ENCODE measurements at regions not wholly inside any gene's neighbourhood (a gene's known extent, or its start where the extent isn't known, plus 50 kb on each side); places are given as distances from the start of the nearest gene placed in this dataset.

GRCh38 chr5:38086777-38087176 is 171.6 kb upstream of the EGFLAM start:
- H3K4me2 ChIP-seq (ENCODE audit: low read length): no peak overlapping the region
- H2AFZ ChIP-seq (ENCODE audit: low read length): no peak overlapping the region
- H4K20me1 ChIP-seq (ENCODE audit: insufficient read depth, low read length): no peaks in the 10 kb centered on the region
- H3K36me3 ChIP-seq (ENCODE audit: insufficient read depth, low read length): no peaks in the 10 kb centered on the region
- H3K4me3 ChIP-seq (ENCODE audit: low read depth, low read length, poor library complexity, severe bottlenecking): no peak overlapping the region
- ChIA-PET POLR2A (no interaction called here), CTCF (ENCODE audit: unreplicated experiment) (no interaction called here)
- intact Hi-C loops (cut with micrococcal nuclease; ENCODE audit: unreplicated experiment): no loop called here
- H3K9me3 ChIP-seq (ENCODE audit: low read length): no peaks in the 10 kb centered on the region
- TF ChIP-seq, protein P1, sequence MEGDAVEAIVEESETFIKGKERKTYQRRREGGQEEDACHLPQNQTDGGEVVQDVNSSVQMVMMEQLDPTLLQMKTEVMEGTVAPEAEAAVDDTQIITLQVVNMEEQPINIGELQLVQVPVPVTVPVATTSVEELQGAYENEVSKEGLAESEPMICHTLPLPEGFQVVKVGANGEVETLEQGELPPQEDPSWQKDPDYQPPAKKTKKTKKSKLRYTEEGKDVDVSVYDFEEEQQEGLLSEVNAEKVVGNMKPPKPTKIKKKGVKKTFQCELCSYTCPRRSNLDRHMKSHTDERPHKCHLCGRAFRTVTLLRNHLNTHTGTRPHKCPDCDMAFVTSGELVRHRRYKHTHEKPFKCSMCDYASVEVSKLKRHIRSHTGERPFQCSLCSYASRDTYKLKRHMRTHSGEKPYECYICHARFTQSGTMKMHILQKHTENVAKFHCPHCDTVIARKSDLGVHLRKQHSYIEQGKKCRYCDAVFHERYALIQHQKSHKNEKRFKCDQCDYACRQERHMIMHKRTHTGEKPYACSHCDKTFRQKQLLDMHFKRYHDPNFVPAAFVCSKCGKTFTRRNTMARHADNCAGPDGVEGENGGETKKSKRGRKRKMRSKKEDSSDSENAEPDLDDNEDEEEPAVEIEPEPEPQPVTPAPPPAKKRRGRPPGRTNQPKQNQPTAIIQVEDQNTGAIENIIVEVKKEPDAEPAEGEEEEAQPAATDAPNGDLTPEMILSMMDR (conservative IDR thresholded peaks at IDR 0.05; ENCODE audit: low read length): no peak
- no peak for TF ChIP-seq EZH2phosphoT487 (IDR thresholded peaks at IDR 0.05; ENCODE audit: borderline replicate concordance, low read depth, low read length)
- no peak overlapping the region for H3K27ac ChIP-seq (ENCODE audit: low read depth, low read length, poor library complexity, severe bottlenecking)
- H3K79me2 ChIP-seq (ENCODE audit: insufficient read depth, low read depth, low read length): no peaks in the 10 kb centered on the region
- no peaks in the 10 kb centered on the region for H3K9me2 ChIP-seq (ENCODE audit: insufficient read depth, low read length)
- no peak for DNase-seq (ENCODE audit: low spot score)
- BruUV-seq (replicated peaks): no TSS peak
- H3K4me1 ChIP-seq (ENCODE audit: insufficient read depth, low read length, poor library complexity, severe bottlenecking): no peaks in the 10 kb centered on the region

DNA sequence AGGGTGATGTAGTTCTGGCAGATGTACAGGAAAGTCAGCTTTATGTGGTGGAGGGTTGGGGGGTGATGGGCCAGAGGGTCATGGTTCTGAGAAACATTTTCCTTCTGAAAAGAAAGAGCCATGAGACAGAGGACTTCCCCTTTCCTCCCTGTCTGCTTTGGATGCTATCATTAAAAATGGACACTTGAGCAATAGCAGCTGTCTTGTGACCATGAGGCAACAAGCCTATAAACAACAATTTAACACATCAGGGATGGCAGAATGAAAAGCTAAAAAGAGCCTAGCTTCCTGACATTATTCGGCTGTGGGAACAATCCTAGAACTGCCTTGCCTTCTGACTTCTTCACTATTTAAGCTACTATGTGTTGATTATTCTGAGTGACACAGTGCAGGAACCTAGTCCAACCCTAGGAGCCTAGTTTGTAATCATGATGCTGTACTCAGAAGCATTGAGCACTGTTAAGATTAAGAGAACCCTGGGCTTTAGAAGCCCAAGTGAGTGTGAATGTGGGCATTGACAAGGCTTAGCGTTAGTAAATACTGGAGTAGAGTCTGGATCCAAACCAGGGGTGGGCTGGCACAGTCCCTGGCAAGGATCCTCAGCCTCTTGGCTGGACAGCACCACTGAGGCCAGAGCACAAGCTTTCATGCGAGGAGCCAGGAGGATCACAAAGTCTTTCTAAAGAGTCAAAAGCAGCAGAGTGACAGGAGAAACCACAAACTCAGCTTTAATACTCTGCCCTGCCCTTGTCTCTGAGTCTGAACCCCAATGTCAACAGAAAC is 178.5 kb upstream of the EGFLAM start:
- TF ChIP-seq EZH2phosphoT487 (IDR thresholded peaks at IDR 0.05; ENCODE audit: borderline replicate concordance, low read depth, low read length): no peak
- TF ChIP-seq, protein P1 (conservative IDR thresholded peaks at IDR 0.05; ENCODE audit: low read length): no peak
- no peaks in the 10 kb centered on the region for H3K4me1 ChIP-seq (ENCODE audit: insufficient read depth, low read length, poor library complexity, severe bottlenecking)
- H3K79me2 ChIP-seq (ENCODE audit: insufficient read depth, low read depth, low read length): no peaks in the 10 kb centered on the region
- H3K4me2 ChIP-seq (ENCODE audit: low read length): no peak overlapping the region
- no peaks in the 10 kb centered on the region for H4K20me1 ChIP-seq (ENCODE audit: insufficient read depth, low read length)
- CTCF ChIA-PET (ENCODE audit: unreplicated experiment): no interaction called here
- H3K9me2 ChIP-seq (ENCODE audit: insufficient read depth, low read length): no peaks in the 10 kb centered on the region
- no peak overlapping the region for H3K27ac ChIP-seq (ENCODE audit: low read depth, low read length, poor library complexity, severe bottlenecking)
- H3K9me3 ChIP-seq (ENCODE audit: low read length): no peaks in the 10 kb centered on the region
- no peak overlapping the region for H3K4me3 ChIP-seq (ENCODE audit: low read depth, low read length, poor library complexity, severe bottlenecking)
- BruUV-seq (replicated peaks): no TSS peak
- H2AFZ ChIP-seq (ENCODE audit: low read length): no peak overlapping the region
- POLR2A ChIA-PET: no interaction called here
- intact Hi-C loops (cut with micrococcal nuclease; ENCODE audit: unreplicated experiment): no loop called here
- no peak for DNase-seq (ENCODE audit: low spot score)
- no peaks in the 10 kb centered on the region for H3K36me3 ChIP-seq (ENCODE audit: insufficient read depth, low read length)

GRCh38 chr5:38078161-38078560 is 180.2 kb upstream of the EGFLAM start:
- no TSS peak for BruUV-seq (replicated peaks)
- no peaks in the 10 kb centered on the region for H3K79me2 ChIP-seq (ENCODE audit: insufficient read depth, low read depth, low read length)
- intact Hi-C loops (cut with micrococcal nuclease; ENCODE audit: unreplicated experiment): no loop called here
- no peaks in the 10 kb centered on the region for H3K4me1 ChIP-seq (ENCODE audit: insufficient read depth, low read length, poor library complexity, severe bottlenecking)
- no peak for TF ChIP-seq EZH2phosphoT487 (IDR thresholded peaks at IDR 0.05; ENCODE audit: borderline replicate concordance, low read depth, low read length)
- TF ChIP-seq, protein P1 (conservative IDR thresholded peaks at IDR 0.05; ENCODE audit: low read length): no peak
- H4K20me1 ChIP-seq (ENCODE audit: insufficient read depth, low read length): no peaks in the 10 kb centered on the region
- no peak overlapping the region for H3K4me2 ChIP-seq (ENCODE audit: low read length)
- no peaks in the 10 kb centered on the region for H3K9me3 ChIP-seq (ENCODE audit: low read length)
- DNase-seq (ENCODE audit: low spot score): no peak
- no peak overlapping the region for H2AFZ ChIP-seq (ENCODE audit: low read length)
- ChIA-PET CTCF (ENCODE audit: unreplicated experiment) (no interaction called here), POLR2A (no interaction called here)
- H3K9me2 ChIP-seq (ENCODE audit: insufficient read depth, low read length): no peaks in the 10 kb centered on the region
- no peak overlapping the region for H3K4me3 ChIP-seq (ENCODE audit: low read depth, low read length, poor library complexity, severe bottlenecking)
- no peaks in the 10 kb centered on the region for H3K36me3 ChIP-seq (ENCODE audit: insufficient read depth, low read length)
- H3K27ac ChIP-seq (ENCODE audit: low read depth, low read length, poor library complexity, severe bottlenecking): no peak overlapping the region

Measured in OCI-LY7 (cell line).